ENCODE measurements at regions not wholly inside any gene's neighbourhood (a gene's known extent, or its start where the extent isn't known, plus 50 kb on each side); places are given as distances from the start of the nearest gene placed in this dataset.
"Not testable (repeated sequence)": the region's sequence is repeated elsewhere in the genome, so short reads cannot be mapped to it uniquely, and the experiment has no call there.

GRCh38 chrY:10958122-10958521, 1430.4 kb downstream of the TSPY10 start:
- H3K27me3 ChIP-seq; intact Hi-C loops (cut with DNase I); DNase-seq; H3K4me1 ChIP-seq; H3K9me3 ChIP-seq; H3K27ac ChIP-seq; H3K36me3 ChIP-seq; H3K4me3 ChIP-seq: not testable (repeated sequence)
- 37 to 47% methylated on average over 3 of the region's 3 CpGs for WGBS, 2 donors

- intact Hi-C loops (cut with DNase I), result no loop called here
- Histone ChIP-seq H3K36me3 (no peaks in the 10 kb centered on the region), H3K9me3 (no peaks in the 10 kb centered on the region), H3K4me1 (no peaks in the 10 kb centered on the region), H3K27me3 (no peaks in the 10 kb centered on the region), H3K4me3 (no peak overlapping the region), H3K27ac (no peak overlapping the region)
- peak; percentile 48 for DNase-seq
- 23 to 69% methylated on average over 8 to 10 of the region's 10 CpGs for WGBS, 2 donors
- TF ChIP-seq EP300 (IDR thresholded peaks at IDR 0.05) (no peak), CTCF (IDR thresholded peaks at IDR 0.05) (no peak), POLR2AphosphoS5 (IDR thresholded peaks at IDR 0.05) (no peak), POLR2A (IDR thresholded peaks at IDR 0.05) (no peak)
Observed at GRCh38 chrY:10973422-10973821, 1445.7 kb downstream of the TSPY10 start.

GRCh38 chrY:10986655-10987054, 1459.0 kb downstream of the TSPY10 start:
- Histone ChIP-seq H3K9me3 (no peaks in the 10 kb centered on the region), H3K4me1 (no peaks in the 10 kb centered on the region), H3K4me3 (no peak overlapping the region), H3K27me3 (no peaks in the 10 kb centered on the region), H3K27ac (no peak overlapping the region), H3K36me3 (no peaks in the 10 kb centered on the region)
- TF ChIP-seq EP300 (IDR thresholded peaks at IDR 0.05), result no peak
- no peak for TF ChIP-seq CTCF (IDR thresholded peaks at IDR 0.05)
- TF ChIP-seq POLR2A (IDR thresholded peaks at IDR 0.05), result no peak
- no peak for TF ChIP-seq POLR2AphosphoS5 (IDR thresholded peaks at IDR 0.05)
- intact Hi-C loops (cut with DNase I), result no loop called here
- no peak for DNase-seq
- 20 to 69% methylated on average over 2 of the region's 2 CpGs for WGBS, 2 donors

- 33% methylated on average over 1 of the region's 1 CpG; no CpG with 5 or more reads in 1 of the 2 donors for WGBS, 2 donors
Observed at GRCh38 chrY:10987626-10988025, 1459.9 kb downstream of the TSPY10 start.

GRCh38 chrY:10993955-10994354, 1466.3 kb downstream of the TSPY10 start:
- H3K9me3 ChIP-seq, result peaks cover 0 to 6% (median 0%) of the 10 kb centered on the region in 4 donors
- DNase-seq, result no peak
- no peak overlapping the region for H3K27ac ChIP-seq
- no peak for TF ChIP-seq POLR2AphosphoS5 (IDR thresholded peaks at IDR 0.05)
- TF ChIP-seq POLR2A (IDR thresholded peaks at IDR 0.05), result no peak
- TF ChIP-seq CTCF (IDR thresholded peaks at IDR 0.05), result no peak
- no peak for TF ChIP-seq EP300 (IDR thresholded peaks at IDR 0.05)
- intact Hi-C loops (cut with DNase I), result no loop called here
- no peaks in the 10 kb centered on the region for H3K36me3 ChIP-seq
- no peaks in the 10 kb centered on the region for H3K4me1 ChIP-seq
- H3K4me3 ChIP-seq, result no peak overlapping the region
- no peaks in the 10 kb centered on the region for H3K27me3 ChIP-seq
- WGBS, 2 donors, result 51 to 65% methylated on average over 2 of the region's 2 CpGs

More at GRCh38 chrY:10987626-10988025, 1459.9 kb downstream of the TSPY10 start:
- TF ChIP-seq POLR2AphosphoS5 (IDR thresholded peaks at IDR 0.05) (no peak), POLR2A (IDR thresholded peaks at IDR 0.05) (no peak), EP300 (IDR thresholded peaks at IDR 0.05) (no peak), CTCF (IDR thresholded peaks at IDR 0.05) (no peak)
- Histone ChIP-seq H3K27me3 (no peaks in the 10 kb centered on the region), H3K4me3 (no peak overlapping the region), H3K9me3 (no peaks in the 10 kb centered on the region), H3K4me1 (no peaks in the 10 kb centered on the region), H3K27ac (no peak overlapping the region), H3K36me3 (no peaks in the 10 kb centered on the region)
- intact Hi-C loops (cut with DNase I), result no loop called here
- DNase-seq, result no peak

- H3K4me3 ChIP-seq; intact Hi-C loops (cut with DNase I); H3K36me3 ChIP-seq; DNase-seq; H3K4me1 ChIP-seq; H3K27me3 ChIP-seq; H3K9me3 ChIP-seq; H3K27ac ChIP-seq: not testable (repeated sequence)
- 43 to 47% methylated on average over 5 of the region's 5 CpGs for WGBS, 2 donors
Observed at GRCh38 chrY:10999715-11000114, 1472.0 kb downstream of the TSPY10 start.

GRCh38 chrY:11014229-11014628, 1486.5 kb downstream of the TSPY10 start:
- 48 to 57% methylated on average over 3 of the region's 3 CpGs for WGBS, 2 donors
- H3K36me3 ChIP-seq; H3K27ac ChIP-seq; H3K9me3 ChIP-seq; DNase-seq; H3K27me3 ChIP-seq; H3K4me1 ChIP-seq; intact Hi-C loops (cut with DNase I); H3K4me3 ChIP-seq: not testable (repeated sequence)
